Right lobe of liver (tissue), 4 donors: ENCODE measurements at regions not wholly inside any gene's neighbourhood (a gene's known extent, or its start where the extent isn't known, plus 50 kb on each side); places are given as distances from the start of the nearest gene placed in this dataset.

ENCODE experiments used
- CTCF ChIP-seq, 4 donors: fragments of 200-600 bp in 3 of 4; fragments of 450-650 bp in 1 of 4; IDR thresholded peaks; one replicate each; pipeline versions ENCODE4 v1.5.1 to v1.8.0; 2016 to 2022; ENCODE audit warnings: antibody characterized with exemption in 4 of 4, mild to moderate bottlenecking in 2 of 4
- POLR2A ChIP-seq: fragments of 450-650 bp; IDR thresholded peaks from one replicate; pipeline ENCODE4 v1.6.1; 2017; ENCODE audit warnings: antibody characterized with exemption, mild to moderate bottlenecking
- donor health status: DM: no; HTN: no; CAD: no.
- donor health status: DM: no; HTN: no; CAD: no.
- donor health status: DM: no; HTN: yes; CAD: no.

GRCh38 chr18:22613788-22614187, 196.1 kb upstream of the CTAGE1 start:
- TF ChIP-seq CTCF (IDR thresholded peaks at IDR 0.05) (no peak), POLR2A (no peak)
